Lung (tissue), 11 donors: ENCODE measurements at regions not wholly inside any gene's neighbourhood (a gene's known extent, or its start where the extent isn't known, plus 50 kb on each side); places are given as distances from the start of the nearest gene placed in this dataset.
"Not testable (repeated sequence)": the region's sequence is repeated elsewhere in the genome, so short reads cannot be mapped to it uniquely, and the experiment has no call there.

Experiments used
- ATAC-seq: fragments of 200-7000 bp; cut with Tn5 transposase; one replicate; pipeline ENCODE4 v1.9.1; 2020; ENCODE audit warnings: moderate number of reproducible peaks; ENCODE audit not compliant: insufficient read depth, low FRiP score
- DNase-seq, 3 donors: peaks; one replicate each; pipeline ENCODE4 v3.0.0-alpha.2; 2013 to 2017
- H3K27ac ChIP-seq, 2 donors: one replicate each; pipeline ENCODE4 v1.5.1; 2013; ENCODE audit warnings: mild to moderate bottlenecking in 2 of 2, moderate library complexity in 2 of 2, control low read depth in 1 of 2, inconsistent platforms in 1 of 2, low read depth in 1 of 2, low read length in 1 of 2
- H3K27me3 ChIP-seq, 3 donors: one replicate each; pipeline ENCODE4 v1.5.1; 2013; ENCODE audit warnings: low read length in 2 of 3; ENCODE audit not compliant: control insufficient read depth in 3 of 3, insufficient read depth in 3 of 3
- H3K36me3 ChIP-seq, 4 donors: one replicate each; pipeline ENCODE4 v1.5.1; 2013; ENCODE audit warnings: low read length in 4 of 4, mild to moderate bottlenecking in 1 of 4, moderate library complexity in 1 of 4; ENCODE audit not compliant: control insufficient read depth in 4 of 4, insufficient read depth in 4 of 4
- H3K4me1 ChIP-seq, 5 donors: one replicate each; pipeline ENCODE4 v1.5.1; 2013; ENCODE audit warnings: low read length in 5 of 5, mild to moderate bottlenecking in 2 of 5, moderate library complexity in 1 of 5; ENCODE audit not compliant: control insufficient read depth in 5 of 5, insufficient read depth in 5 of 5
- H3K4me3 ChIP-seq: one replicate; pipeline ENCODE4 v1.5.1; 2013; ENCODE audit warnings: mild to moderate bottlenecking, control low read depth, moderate library complexity
- H3K9ac ChIP-seq, 2 donors: one replicate each; pipeline ENCODE4 v1.5.1; 2013; ENCODE audit warnings: low read length in 2 of 2, control low read depth in 1 of 2; ENCODE audit not compliant: insufficient read depth in 1 of 2
- H3K9me3 ChIP-seq, 4 donors: one replicate each; pipeline ENCODE4 v1.5.1; 2013; ENCODE audit warnings: low read length in 3 of 4, mild to moderate bottlenecking in 1 of 4, moderate library complexity in 1 of 4; ENCODE audit not compliant: control insufficient read depth in 4 of 4, insufficient read depth in 3 of 4
- WGBS, 2 donors: extraction: QIAGEN DNeasy Blood & Tissue Kit; methylation state at CpG; one replicate each; pipeline ENCODE4 v1.1.7; 2013; 5-methylcytosine and 5-hydroxymethylcytosine counted together
- TF ChIP-seq, protein P1 (sequence below): IDR thresholded peaks from 2 replicates; pipeline ENCODE4 v1.5.1; 2012; ENCODE audit warnings: mild to moderate bottlenecking; ENCODE audit errors: control extremely low read depth, extremely low read depth
- donor health status: control.
- donor health status: control.
- donor health status: Bipolar disorder and iron deficiency.
- donor health status: healthy.
- donor health status: DM: yes; HTN: yes; CAD: no.

- DNase-seq (no peak), ATAC-seq (no peak)
- H3K9me3 ChIP-seq, result peaks cover 0 to 3% (median 1%) of the 10 kb centered on the region in 4 donors
- H3K36me3 ChIP-seq, result no peaks in the 10 kb centered on the region
- H3K9ac ChIP-seq, result no peak overlapping the region
- H3K4me1 ChIP-seq, result no peaks in the 10 kb centered on the region
- H3K27ac ChIP-seq, result no peak overlapping the region
- no peak overlapping the region for H3K4me3 ChIP-seq
- 30 to 36% methylated on average over 2 of the region's 2 CpGs for WGBS, 2 donors
- H3K27me3 ChIP-seq, result no peaks in the 10 kb centered on the region
- TF ChIP-seq, protein P1, sequence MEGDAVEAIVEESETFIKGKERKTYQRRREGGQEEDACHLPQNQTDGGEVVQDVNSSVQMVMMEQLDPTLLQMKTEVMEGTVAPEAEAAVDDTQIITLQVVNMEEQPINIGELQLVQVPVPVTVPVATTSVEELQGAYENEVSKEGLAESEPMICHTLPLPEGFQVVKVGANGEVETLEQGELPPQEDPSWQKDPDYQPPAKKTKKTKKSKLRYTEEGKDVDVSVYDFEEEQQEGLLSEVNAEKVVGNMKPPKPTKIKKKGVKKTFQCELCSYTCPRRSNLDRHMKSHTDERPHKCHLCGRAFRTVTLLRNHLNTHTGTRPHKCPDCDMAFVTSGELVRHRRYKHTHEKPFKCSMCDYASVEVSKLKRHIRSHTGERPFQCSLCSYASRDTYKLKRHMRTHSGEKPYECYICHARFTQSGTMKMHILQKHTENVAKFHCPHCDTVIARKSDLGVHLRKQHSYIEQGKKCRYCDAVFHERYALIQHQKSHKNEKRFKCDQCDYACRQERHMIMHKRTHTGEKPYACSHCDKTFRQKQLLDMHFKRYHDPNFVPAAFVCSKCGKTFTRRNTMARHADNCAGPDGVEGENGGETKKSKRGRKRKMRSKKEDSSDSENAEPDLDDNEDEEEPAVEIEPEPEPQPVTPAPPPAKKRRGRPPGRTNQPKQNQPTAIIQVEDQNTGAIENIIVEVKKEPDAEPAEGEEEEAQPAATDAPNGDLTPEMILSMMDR, result no peak
These were observed 181.4 kb upstream of the TUBA3C start for GRCh38 chr13:19362946-19363510.

- not testable (repeated sequence) for H3K27ac ChIP-seq, H3K4me1 ChIP-seq, DNase-seq, H3K4me3 ChIP-seq, H3K27me3 ChIP-seq, H3K36me3 ChIP-seq, H3K9me3 ChIP-seq, ATAC-seq, H3K9ac ChIP-seq
- WGBS, 2 donors, result 85 to 95% methylated on average over 2 of the region's 2 CpGs
These were observed 178.1 kb upstream of the TUBA3C start for GRCh38 chr13:19359697-19360096.

DNA sequence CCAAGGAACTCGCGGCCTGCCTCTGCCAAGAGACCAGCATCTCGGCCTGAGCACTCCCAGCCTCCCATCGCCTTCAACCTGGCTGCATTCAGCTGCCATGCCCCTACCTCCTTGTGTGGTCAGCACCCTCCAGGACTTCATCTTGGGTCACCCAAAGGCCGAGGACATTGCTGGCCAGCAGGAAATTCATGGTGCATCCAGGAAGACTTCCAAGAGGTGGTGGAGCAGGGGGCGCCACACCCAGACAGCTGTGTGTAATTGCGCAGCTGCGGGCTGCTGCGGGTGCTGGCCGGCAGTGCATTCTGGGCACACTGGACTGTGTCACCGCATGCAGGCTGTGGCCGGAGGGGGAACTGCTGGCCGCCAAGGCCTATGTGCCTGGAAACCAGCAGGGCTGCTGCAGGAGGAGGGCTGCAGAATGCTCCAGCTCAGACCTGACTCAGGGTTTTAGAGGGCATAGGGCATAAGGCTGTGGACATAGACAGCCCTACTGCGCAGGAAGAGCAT is 164.3 kb upstream of the TUBA3C start:
- peaks cover 0 to 3% (median 0%) of the 10 kb centered on the region in 4 donors for H3K9me3 ChIP-seq
- no peaks in the 10 kb centered on the region for H3K4me1 ChIP-seq
- WGBS, 2 donors, result 88 to 89% methylated on average over 14 of the region's 14 CpGs
- H3K4me3 ChIP-seq, result no peak overlapping the region
- no peak overlapping the region for H3K27ac ChIP-seq
- H3K9ac ChIP-seq, result no peak overlapping the region
- TF ChIP-seq, protein P1, result no peak
- ATAC-seq (no peak), DNase-seq (no peak)
- no peaks in the 10 kb centered on the region for H3K27me3 ChIP-seq
- no peaks in the 10 kb centered on the region for H3K36me3 ChIP-seq

- TF ChIP-seq, protein P1, result no peak
- H3K27me3 ChIP-seq, result no peaks in the 10 kb centered on the region
- no peak overlapping the region for H3K27ac ChIP-seq
- 57 to 63% methylated on average over 10 of the region's 10 CpGs for WGBS, 2 donors
- H3K36me3 ChIP-seq, result no peaks in the 10 kb centered on the region
- H3K9me3 ChIP-seq, result peaks cover 0 to 3% (median 1%) of the 10 kb centered on the region in 4 donors
- ATAC-seq (no peak), DNase-seq (no peak)
- no peak overlapping the region for H3K9ac ChIP-seq
- no peaks in the 10 kb centered on the region for H3K4me1 ChIP-seq
- H3K4me3 ChIP-seq, result no peak overlapping the region
These were observed 163.5 kb upstream of the TUBA3C start for GRCh38 chr13:19345158-19345557.

GRCh38 chr13:19344585-19345120 is 163.0 kb upstream of the TUBA3C start:
- not testable (repeated sequence) for H3K4me3 ChIP-seq, DNase-seq, ATAC-seq

More at GRCh38 chr13:19344585-19345120, 163.0 kb upstream of the TUBA3C start:
- H3K9ac ChIP-seq, H3K4me1 ChIP-seq, H3K36me3 ChIP-seq, H3K9me3 ChIP-seq, H3K27me3 ChIP-seq, H3K27ac ChIP-seq: not testable (repeated sequence)
- WGBS, 2 donors, result 11 to 16% methylated on average over 32 to 44 of the region's 50 CpGs
